GM06990 (cell line): ENCODE measurements at regions not wholly inside any gene's neighbourhood (a gene's known extent, or its start where the extent isn't known, plus 50 kb on each side); places are given as distances from the start of the nearest gene placed in this dataset.

ENCODE experiments used
- DNase-seq: peaks from one replicate; pipeline ENCODE4 v3.0.0-alpha.2; 2011; ENCODE audit not compliant: insufficient read length; ENCODE audit errors: extremely low read depth
- H3K27me3 ChIP-seq: replicated peaks from 2 replicates; pipeline ENCODE4 v1.6.0; 2011; ENCODE audit warnings: low read length; ENCODE audit not compliant: control insufficient read depth, insufficient read depth
- H3K36me3 ChIP-seq: 2 replicates; pipeline ENCODE4 v1.5.1; 2011; ENCODE audit warnings: low read length; ENCODE audit not compliant: control insufficient read depth, insufficient read depth
- H3K4me3 ChIP-seq: replicated peaks from 2 replicates; pipeline ENCODE4 v1.5.1; 2011; ENCODE audit warnings: low read depth, mild to moderate bottlenecking, control low read depth, low read length
- CTCF ChIP-seq: IDR thresholded peaks from 2 replicates; pipeline ENCODE4 v1.5.1; 2011; ENCODE audit warnings: low read length, control low read depth, mild to moderate bottlenecking, inconsistent platforms; ENCODE audit not compliant: insufficient read depth, poor library complexity, severe bottlenecking

- H3K36me3 ChIP-seq, result no peaks in the 10 kb centered on the region
- H3K27me3 ChIP-seq, result no peaks in the 10 kb centered on the region; the same call in 1 of the 2 replicates
- no peak for TF ChIP-seq CTCF
- no peak overlapping the region for H3K4me3 ChIP-seq
- no peak for DNase-seq
These were observed 296.5 kb upstream of the MAF start for GRCh38 chr16:79897104-79897452.

- no peak overlapping the region for H3K4me3 ChIP-seq
- no peaks in the 10 kb centered on the region; the same call in 1 of the 2 replicates for H3K27me3 ChIP-seq
- H3K36me3 ChIP-seq, result no peaks in the 10 kb centered on the region
- no peak for TF ChIP-seq CTCF
- no peak for DNase-seq
These were observed 295.3 kb upstream of the MAF start for GRCh38 chr16:79895917-79896203.

- H3K27me3 ChIP-seq, result no peaks in the 10 kb centered on the region; the same call in 1 of the 2 replicates
- no peak for DNase-seq
These were observed 294.7 kb upstream of the MAF start for GRCh38 chr16:79895053-79895916.

DNA sequence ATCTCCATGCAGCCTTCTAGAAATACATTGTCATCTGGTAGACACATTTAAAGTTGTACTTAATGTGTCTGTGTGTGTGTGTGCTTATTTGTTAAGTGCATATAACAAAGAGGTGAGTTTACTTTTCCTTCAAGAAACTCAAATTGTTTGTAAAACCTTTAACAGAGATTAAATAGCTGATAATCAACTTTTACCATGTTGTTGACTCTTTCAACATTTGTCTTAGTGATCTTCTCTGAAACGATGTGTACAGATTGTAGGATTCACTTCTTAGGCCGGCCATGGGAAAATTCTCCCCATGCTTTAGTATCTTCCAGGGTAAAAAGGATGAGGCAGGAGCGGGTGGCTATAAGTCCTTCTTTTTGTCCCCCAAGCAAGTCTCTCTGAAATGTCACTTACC, 292.9 kb upstream of the MAF start:
- Histone ChIP-seq H3K27me3 (no peaks in the 10 kb centered on the region; the same call in 1 of the 2 replicates), H3K4me3 (no peak overlapping the region), H3K36me3 (no peaks in the 10 kb centered on the region)
- no peak for TF ChIP-seq CTCF
- DNase-seq, result no peak

More at GRCh38 chr16:79895053-79895916, 294.7 kb upstream of the MAF start:
- TF ChIP-seq CTCF, result no peak
- H3K4me3 ChIP-seq, result no peak overlapping the region
- no peaks in the 10 kb centered on the region for H3K36me3 ChIP-seq

GRCh38 chr16:79892278-79892677, 291.7 kb upstream of the MAF start:
- Histone ChIP-seq H3K4me3 (no peak overlapping the region), H3K27me3 (no peaks in the 10 kb centered on the region; the same call in 1 of the 2 replicates), H3K36me3 (no peaks in the 10 kb centered on the region)
- DNase-seq, result no peak
- no peak for TF ChIP-seq CTCF
